ENCODE measurements at regions not wholly inside any gene's neighbourhood (a gene's known extent, or its start where the extent isn't known, plus 50 kb on each side); places are given as distances from the start of the nearest gene placed in this dataset.

DNA sequence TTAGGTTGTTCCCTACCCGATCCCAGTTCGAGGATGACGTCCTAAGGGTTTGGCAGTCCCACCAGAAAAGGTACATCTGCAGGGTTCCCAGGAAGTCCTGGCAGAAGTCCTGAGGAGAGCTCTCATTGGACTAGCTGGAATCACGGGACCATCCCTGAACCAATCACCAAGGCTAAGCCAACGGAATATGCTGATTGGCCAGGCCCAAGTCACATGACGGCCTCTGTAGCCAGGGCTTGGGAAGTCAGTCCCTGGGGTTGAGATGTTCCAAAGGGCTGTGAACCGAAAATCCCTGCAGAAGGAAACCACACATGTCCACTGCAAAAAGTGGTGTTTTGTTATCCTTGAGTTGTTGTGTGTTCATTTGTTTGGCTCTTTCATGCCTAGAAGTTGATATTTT lies 68.2 kb upstream of the ZNF423 start:
- no peaks in the 10 kb centered on the region for H4K20me1 ChIP-seq (ENCODE audit: control insufficient read depth, insufficient read depth, insufficient read length)
- no peak overlapping the region for H3K9ac ChIP-seq (ENCODE audit: extremely low read depth, insufficient read length, low read length)
- H2AK5ac ChIP-seq (ENCODE audit: insufficient read length, low read length), result no peak overlapping the region
- no peak for TF ChIP-seq CTCF (conservative IDR thresholded peaks at IDR 0.05)
- Mint-ChIP-seq H3K27me3 (ENCODE audit: low read depth) (peaks cover 15% of the 10 kb centered on the region), H3K4me1 (peaks cover 4 to 6% of the 10 kb centered on the region in 2 experiments), H3K9me3 (peaks cover 0 to 6% of the 10 kb centered on the region in 2 experiments; a peak in 1 of 5 replicates), H3K27ac (no peak overlapping the region), H3K4me3 (no peak overlapping the region), H3K36me3 (ENCODE audit: insufficient read depth in 1 of 3, low read depth in 3 of 3) (no peaks in the 10 kb centered on the region)
- no peak overlapping the region for H3K23ac ChIP-seq (ENCODE audit: insufficient read length, low read depth, low read length)
- DNase-seq, result no peak
- no peak overlapping the region for H2BK20ac ChIP-seq (ENCODE audit: low read depth, low read length, poor library complexity, severe bottlenecking)
- no peaks in the 10 kb centered on the region for H3K23me2 ChIP-seq (ENCODE audit: insufficient read length, low read depth, low read length, poor library complexity, severe bottlenecking)
- H3K14ac ChIP-seq (ENCODE audit: insufficient read depth, low read length), result no peak overlapping the region
- no peak overlapping the region for H2BK120ac ChIP-seq (ENCODE audit: low read depth, low read length, poor library complexity, severe bottlenecking)
- H2BK12ac ChIP-seq (ENCODE audit: insufficient read length, low read depth, low read length), result no peak overlapping the region
- no peaks in the 10 kb centered on the region for H3K79me1 ChIP-seq (ENCODE audit: insufficient read depth, low read depth, low read length, poor library complexity, severe bottlenecking)
- H3K27me3 ChIP-seq (ENCODE audit: insufficient read depth, low read length), result no peaks in the 10 kb centered on the region; the same call in 1 of the 2 replicates
- H2BK5ac ChIP-seq (ENCODE audit: insufficient read length, low read length), result no peak overlapping the region
- H3T11ph ChIP-seq (ENCODE audit: low read length), result no peak overlapping the region
- H4K8ac ChIP-seq (replicated peaks; ENCODE audit: insufficient read length, low read depth, low read length), result no peak overlapping the region
- no peak overlapping the region for H2AFZ ChIP-seq (ENCODE audit: low read length)
- no CpG with 5 or more reads among the region's 7 CpGs for WGBS (ENCODE audit: extremely low coverage, insufficient read length, low lambda C conversion rate)
- H4K5ac ChIP-seq (ENCODE audit: insufficient read length, low read depth, low read length), result no peak overlapping the region
- H3K27ac ChIP-seq (ENCODE audit: insufficient read length, low read depth, low read length), result no peak overlapping the region
- no peak overlapping the region for H3K4me2 ChIP-seq (ENCODE audit: insufficient read depth, insufficient read length, low read length)
- H2BK15ac ChIP-seq (ENCODE audit: low read depth, low read length), result no peak overlapping the region
- H3K79me2 ChIP-seq (ENCODE audit: insufficient read depth, low read length), result no peaks in the 10 kb centered on the region
- H4K91ac ChIP-seq (ENCODE audit: insufficient read length, low read depth, low read length), result no peak overlapping the region
- no peaks in the 10 kb centered on the region for H3K4me1 ChIP-seq (ENCODE audit: insufficient read depth, low read length)
- H3K18ac ChIP-seq (ENCODE audit: insufficient read length, low read depth, low read length), result no peak overlapping the region
- no peak overlapping the region for H3K4ac ChIP-seq (ENCODE audit: low read depth, low read length)
- H3K9me3 ChIP-seq (ENCODE audit: control insufficient read depth, low read depth, low read length), result no peaks in the 10 kb centered on the region
- H3K56ac ChIP-seq (ENCODE audit: insufficient read length, low read depth, low read length), result no peak overlapping the region

Measured in H9 (cell line).